ENCODE measurements at regions not wholly inside any gene's neighbourhood (a gene's known extent, or its start where the extent isn't known, plus 50 kb on each side); places are given as distances from the start of the nearest gene placed in this dataset.

DNA sequence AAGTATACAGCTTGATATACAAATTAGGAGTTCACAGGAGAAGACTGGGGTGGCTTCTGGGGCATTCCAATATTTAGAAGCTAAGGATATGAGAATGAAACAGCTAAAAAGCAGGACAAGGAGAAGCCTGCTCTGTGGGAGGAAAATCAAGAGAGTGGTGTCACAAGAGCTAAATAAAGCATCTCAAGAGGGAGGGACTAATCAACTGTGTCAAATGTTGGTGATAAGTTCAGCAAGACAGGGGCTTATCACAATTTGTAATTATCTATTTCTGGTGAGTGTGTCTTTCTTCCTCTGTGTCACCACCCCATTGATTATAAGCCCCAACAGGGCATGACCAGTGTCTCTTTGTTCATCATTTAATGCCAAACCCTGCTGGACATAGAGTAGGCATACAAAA, 295.8 kb upstream of the DUSP10 start:
- Histone ChIP-seq H3K9ac (ENCODE audit: low read length) (no peak overlapping the region), H4K20me1 (ENCODE audit: insufficient read depth, low read length) (no peaks in the 10 kb centered on the region), H3K4me2 (ENCODE audit: low read length) (no peak overlapping the region), H3K9me3 (ENCODE audit: insufficient read depth, low read depth, low read length) (no peaks in the 10 kb centered on the region), H3K4me3 (ENCODE audit: insufficient read depth, low read depth, low read length) (no peak overlapping the region), H3K27ac (ENCODE audit: low read depth, low read length) (no peak overlapping the region), H3K4me1 (ENCODE audit: insufficient read depth, low read length) (no peaks in the 10 kb centered on the region), H3K36me3 (ENCODE audit: insufficient read depth, low read length) (no peaks in the 10 kb centered on the region), H3K27me3 (ENCODE audit: insufficient read depth, low read length) (no peaks in the 10 kb centered on the region), H2AFZ (ENCODE audit: low read depth, low read length) (no peak overlapping the region), H3K79me2 (ENCODE audit: insufficient read depth, low read length) (no peaks in the 10 kb centered on the region)
- peaks cover 13% of the 10 kb centered on the region for H3K4me1 Mint-ChIP-seq (ENCODE audit: low read depth, unreplicated experiment)
- FAIRE-seq: no peak
- no peak for DNase-seq (ENCODE audit: low read depth)
- TF ChIP-seq EZH2 (IDR thresholded peaks at IDR 0.05; ENCODE audit: insufficient read depth, low read length) (no peak), CTCF (IDR thresholded peaks at IDR 0.05; ENCODE audit: insufficient read depth, low read depth, low read length) (no peak)
- no peak overlapping the region for H3K4me3 Mint-ChIP-seq (ENCODE audit: unreplicated experiment)
- no peaks in the 10 kb centered on the region for H3K27me3 Mint-ChIP-seq (ENCODE audit: low read depth, unreplicated experiment)
- peaks cover 3% of the 10 kb centered on the region for H3K9me3 Mint-ChIP-seq (ENCODE audit: unreplicated experiment)
- peaks cover 2% of the 10 kb centered on the region for H3K36me3 Mint-ChIP-seq (ENCODE audit: low read depth, unreplicated experiment)
- no peak overlapping the region for H3K27ac Mint-ChIP-seq (ENCODE audit: unreplicated experiment)

GRCh38 chr1:222034790-222035189, 292.9 kb upstream of the DUSP10 start:
- Histone ChIP-seq H3K4me3 (ENCODE audit: insufficient read depth, low read depth, low read length) (no peak overlapping the region), H4K20me1 (ENCODE audit: insufficient read depth, low read length) (no peaks in the 10 kb centered on the region), H3K9me3 (ENCODE audit: insufficient read depth, low read depth, low read length) (no peaks in the 10 kb centered on the region), H3K79me2 (ENCODE audit: insufficient read depth, low read length) (no peaks in the 10 kb centered on the region), H3K9ac (ENCODE audit: low read length) (no peak overlapping the region), H3K27ac (ENCODE audit: low read depth, low read length) (no peak overlapping the region), H3K36me3 (ENCODE audit: insufficient read depth, low read length) (no peaks in the 10 kb centered on the region), H3K27me3 (ENCODE audit: insufficient read depth, low read length) (no peaks in the 10 kb centered on the region), H3K4me2 (ENCODE audit: low read length) (no peak overlapping the region), H2AFZ (ENCODE audit: low read depth, low read length) (no peak overlapping the region), H3K4me1 (ENCODE audit: insufficient read depth, low read length) (no peaks in the 10 kb centered on the region)
- DNase-seq (ENCODE audit: low read depth) (peak; percentile 41), FAIRE-seq (no peak)
- Mint-ChIP-seq H3K27me3 (ENCODE audit: low read depth, unreplicated experiment) (no peaks in the 10 kb centered on the region), H3K27ac (ENCODE audit: unreplicated experiment) (no peak overlapping the region), H3K4me1 (ENCODE audit: low read depth, unreplicated experiment) (peaks cover 11% of the 10 kb centered on the region), H3K4me3 (ENCODE audit: unreplicated experiment) (no peak overlapping the region), H3K36me3 (ENCODE audit: low read depth, unreplicated experiment) (peaks cover 2% of the 10 kb centered on the region), H3K9me3 (ENCODE audit: unreplicated experiment) (no peaks in the 10 kb centered on the region)
- TF ChIP-seq EZH2 (IDR thresholded peaks at IDR 0.05; ENCODE audit: insufficient read depth, low read length): no peak
- TF ChIP-seq CTCF (IDR thresholded peaks at IDR 0.05; ENCODE audit: insufficient read depth, low read depth, low read length): no peak

DNA sequence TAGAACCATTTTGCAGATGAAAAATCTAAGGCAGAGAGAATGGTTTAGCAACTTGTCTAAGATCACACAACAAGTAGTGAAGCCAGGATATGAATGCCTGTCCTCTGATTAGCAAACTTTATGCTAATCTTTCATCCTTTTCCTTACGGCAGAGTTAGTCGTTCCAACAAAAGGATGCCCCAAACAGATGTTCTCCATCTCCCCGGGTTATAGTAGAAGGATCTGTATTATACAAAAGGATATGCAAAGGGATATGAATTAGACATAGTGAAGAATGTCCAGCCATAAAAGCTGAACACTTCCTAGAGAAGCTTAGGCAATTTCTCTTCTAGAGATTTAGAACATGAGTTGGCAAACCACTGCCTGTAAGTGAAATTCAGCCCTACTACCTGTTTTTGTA, 291.6 kb upstream of the DUSP10 start:
- H3K9me3 ChIP-seq (ENCODE audit: insufficient read depth, low read depth, low read length): no peaks in the 10 kb centered on the region
- FAIRE-seq (no peak), DNase-seq (ENCODE audit: low read depth) (no peak)
- no peaks in the 10 kb centered on the region for H3K9me3 Mint-ChIP-seq (ENCODE audit: unreplicated experiment)
- H3K27ac Mint-ChIP-seq (ENCODE audit: unreplicated experiment): no peak overlapping the region
- no peaks in the 10 kb centered on the region for H3K36me3 ChIP-seq (ENCODE audit: insufficient read depth, low read length)
- H3K27ac ChIP-seq (ENCODE audit: low read depth, low read length): no peak overlapping the region
- no peaks in the 10 kb centered on the region for H3K36me3 Mint-ChIP-seq (ENCODE audit: low read depth, unreplicated experiment)
- peaks cover 11% of the 10 kb centered on the region for H3K4me1 Mint-ChIP-seq (ENCODE audit: low read depth, unreplicated experiment)
- H3K4me3 Mint-ChIP-seq (ENCODE audit: unreplicated experiment): no peak overlapping the region
- H3K27me3 ChIP-seq (ENCODE audit: insufficient read depth, low read length): no peaks in the 10 kb centered on the region
- no peak overlapping the region for H3K4me2 ChIP-seq (ENCODE audit: low read length)
- H3K27me3 Mint-ChIP-seq (ENCODE audit: low read depth, unreplicated experiment): no peaks in the 10 kb centered on the region
- TF ChIP-seq CTCF (IDR thresholded peaks at IDR 0.05; ENCODE audit: insufficient read depth, low read depth, low read length) (no peak), EZH2 (IDR thresholded peaks at IDR 0.05; ENCODE audit: insufficient read depth, low read length) (no peak)
- no peak overlapping the region for H3K9ac ChIP-seq (ENCODE audit: low read length)
- H3K79me2 ChIP-seq (ENCODE audit: insufficient read depth, low read length): no peaks in the 10 kb centered on the region
- no peak overlapping the region for H2AFZ ChIP-seq (ENCODE audit: low read depth, low read length)
- H3K4me1 ChIP-seq (ENCODE audit: insufficient read depth, low read length): no peaks in the 10 kb centered on the region
- H4K20me1 ChIP-seq (ENCODE audit: insufficient read depth, low read length): no peaks in the 10 kb centered on the region
- no peak overlapping the region for H3K4me3 ChIP-seq (ENCODE audit: insufficient read depth, low read depth, low read length)
